ENCODE measurements at regions not wholly inside any gene's neighbourhood (a gene's known extent, or its start where the extent isn't known, plus 50 kb on each side); places are given as distances from the start of the nearest gene placed in this dataset.
A peak's percentile ranks its signal among the peaks of the same experiment; 100 is the strongest.

DNA sequence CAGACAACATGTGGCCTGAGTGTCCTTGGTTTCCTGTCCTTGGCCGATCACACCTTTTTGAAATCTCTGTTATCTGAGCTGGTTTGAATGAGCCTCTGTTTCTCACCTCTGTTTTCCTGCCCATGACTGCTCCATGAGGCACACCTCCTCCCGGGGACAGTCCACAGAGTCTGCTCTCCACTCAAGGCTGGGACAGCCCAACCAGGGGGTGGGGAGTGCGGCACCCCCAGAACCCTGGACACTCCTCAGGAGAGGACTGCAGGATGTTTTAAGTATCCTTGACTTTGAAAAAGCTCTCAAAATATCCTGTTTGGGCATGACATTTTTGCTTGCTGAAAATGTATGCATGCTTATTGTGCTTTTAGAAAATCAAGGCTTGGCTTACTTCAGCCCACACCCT lies 333.0 kb upstream of the N4BP1 start:
- DNase-seq (ENCODE audit: low spot score) = no peak

DNA sequence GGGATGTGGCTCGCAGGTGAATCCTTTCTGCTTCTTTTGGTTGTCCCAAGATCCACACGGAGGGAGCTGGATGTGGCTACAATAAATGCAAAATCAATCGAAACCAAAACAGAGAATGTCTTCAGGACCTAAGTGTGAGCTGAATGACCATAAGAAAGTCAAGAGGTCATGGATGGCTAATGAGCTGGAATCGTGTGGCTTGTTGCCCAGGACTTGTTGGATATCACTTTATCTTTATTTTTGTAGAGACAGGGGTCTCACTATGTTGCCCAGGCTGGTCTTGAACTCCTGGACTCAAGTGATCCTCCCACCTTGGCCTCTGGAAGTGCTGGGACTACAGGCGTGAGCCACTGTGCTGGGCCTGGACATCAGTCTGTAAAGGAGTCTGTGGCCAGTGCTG lies 326.8 kb upstream of the N4BP1 start:
- no peak for DNase-seq (ENCODE audit: low spot score)

DNA sequence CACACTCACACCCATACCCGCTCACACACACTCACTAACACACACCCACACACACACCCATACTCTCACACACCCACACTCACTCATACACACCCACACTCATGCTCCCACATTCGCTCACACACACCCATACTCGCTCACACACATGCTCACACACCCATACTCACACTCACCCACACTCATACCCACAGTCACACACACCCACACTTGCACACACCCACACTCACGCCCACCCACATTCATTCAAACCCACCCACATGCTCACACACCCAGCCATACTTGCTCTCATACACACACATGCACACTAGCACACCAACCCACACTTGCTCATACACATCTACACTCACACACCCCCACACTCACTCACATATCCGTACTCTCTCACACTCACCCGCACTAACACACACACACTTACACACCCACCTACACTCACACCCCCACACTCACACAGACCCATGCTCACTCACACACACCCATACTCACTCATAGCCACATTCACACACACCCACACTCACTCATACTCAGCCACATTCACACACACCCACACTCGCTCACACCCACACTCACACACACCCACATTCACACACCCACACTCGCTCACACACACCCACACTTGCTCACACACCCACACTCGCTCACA lies 322.4 kb upstream of the N4BP1 start:
- DNase-seq (ENCODE audit: low spot score) = no peak

DNA sequence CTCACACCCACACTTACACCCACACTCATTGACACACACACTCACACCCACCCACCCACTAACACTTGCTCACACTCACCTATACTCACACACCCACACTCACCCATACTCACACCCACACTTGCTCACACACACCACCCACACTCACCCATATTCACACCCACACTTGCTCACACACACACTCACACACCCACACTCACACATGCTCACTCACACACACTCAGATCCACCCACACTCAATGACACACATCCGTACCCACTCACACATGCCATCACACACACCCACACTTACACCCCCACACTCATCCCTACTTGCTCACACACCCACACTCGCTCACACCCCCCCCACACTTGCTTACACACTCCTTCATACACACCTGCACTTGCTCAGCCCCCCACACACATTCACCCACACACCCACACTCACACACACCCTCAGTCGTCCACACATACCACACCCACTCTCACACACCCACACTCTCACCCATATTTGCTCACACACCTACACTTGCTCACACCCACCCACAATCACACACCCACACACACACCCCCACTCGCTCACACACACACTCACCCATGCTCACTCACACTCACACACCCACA lies 321.1 kb upstream of the N4BP1 start:
- DNase-seq (ENCODE audit: low spot score) = no peak

DNA sequence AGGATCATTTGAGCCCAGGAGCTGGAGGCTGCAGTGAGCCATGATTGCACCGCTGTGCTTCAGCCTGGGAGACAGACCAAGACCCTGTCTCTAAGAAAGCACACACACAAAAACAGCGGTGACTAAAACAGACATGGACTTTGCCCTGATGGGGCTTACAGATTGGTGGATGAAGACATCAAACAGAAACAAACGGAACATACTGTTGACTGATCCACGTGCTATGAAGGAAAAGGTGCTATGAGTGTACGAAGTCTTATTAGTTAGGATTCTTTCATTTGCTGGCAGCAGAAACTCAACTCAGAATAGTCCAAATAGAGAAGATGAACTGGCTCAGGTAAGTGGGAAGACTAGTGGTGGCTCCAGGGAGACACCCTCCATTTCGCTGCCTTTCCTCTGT lies 309.8 kb upstream of the N4BP1 start:
- DNase-seq (ENCODE audit: low spot score) = no peak

DNA sequence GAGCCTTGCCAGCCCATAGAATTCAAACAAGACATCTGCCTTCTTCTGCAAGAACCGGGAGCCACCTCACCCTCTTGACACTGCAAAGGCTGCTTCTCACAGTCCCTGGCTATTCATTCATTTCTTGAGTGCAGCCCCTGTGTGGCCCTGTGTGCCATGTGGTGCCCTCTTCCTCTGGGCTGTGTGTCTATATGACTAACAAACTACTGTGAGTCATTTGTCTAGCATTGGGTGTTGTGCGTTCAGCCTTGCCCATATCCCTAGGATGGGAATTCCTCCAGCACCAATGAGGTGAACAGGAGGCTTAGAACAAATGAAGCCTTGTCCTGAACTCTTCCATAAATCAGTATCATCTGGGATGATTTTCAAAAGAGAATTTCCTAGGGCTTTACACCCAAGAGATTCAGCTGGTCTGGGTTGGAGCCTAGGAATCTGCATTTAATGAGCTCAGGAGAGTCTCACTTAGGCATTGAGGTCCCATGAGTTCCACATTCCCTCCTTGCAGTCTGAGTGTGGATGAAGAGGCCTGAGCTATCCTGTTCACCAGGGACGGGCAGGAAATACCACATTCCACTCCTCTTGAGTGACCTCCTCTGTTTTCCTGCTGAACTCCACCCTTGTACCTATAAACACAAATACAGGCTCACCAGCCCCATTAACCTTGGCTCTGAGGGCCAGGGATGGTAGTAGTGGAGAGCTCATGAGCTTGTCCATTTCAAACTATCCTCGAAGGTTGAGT lies 308.7 kb upstream of the N4BP1 start:
- DNase-seq (ENCODE audit: low spot score) = no peak

DNA sequence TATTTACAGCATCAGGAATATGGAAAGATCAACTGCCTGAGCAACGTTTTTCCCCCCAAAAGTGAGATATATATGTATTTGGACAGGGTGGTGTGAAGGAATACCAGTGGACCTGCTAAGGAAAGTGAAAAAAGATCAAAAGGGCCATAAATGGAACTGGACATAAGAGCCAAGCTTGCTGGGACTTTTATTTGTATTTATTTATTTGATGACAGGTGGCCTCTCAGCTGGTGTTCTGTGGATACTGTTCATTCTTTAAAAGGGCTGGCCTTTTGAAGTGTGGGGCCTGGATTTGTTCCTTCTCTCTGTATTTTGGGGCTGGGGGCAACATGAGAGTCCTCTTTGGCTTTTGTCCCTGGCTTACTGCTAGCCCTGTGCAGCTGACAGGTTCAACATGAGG lies 306.6 kb upstream of the N4BP1 start:
- no peak for DNase-seq (ENCODE audit: low spot score)

DNA sequence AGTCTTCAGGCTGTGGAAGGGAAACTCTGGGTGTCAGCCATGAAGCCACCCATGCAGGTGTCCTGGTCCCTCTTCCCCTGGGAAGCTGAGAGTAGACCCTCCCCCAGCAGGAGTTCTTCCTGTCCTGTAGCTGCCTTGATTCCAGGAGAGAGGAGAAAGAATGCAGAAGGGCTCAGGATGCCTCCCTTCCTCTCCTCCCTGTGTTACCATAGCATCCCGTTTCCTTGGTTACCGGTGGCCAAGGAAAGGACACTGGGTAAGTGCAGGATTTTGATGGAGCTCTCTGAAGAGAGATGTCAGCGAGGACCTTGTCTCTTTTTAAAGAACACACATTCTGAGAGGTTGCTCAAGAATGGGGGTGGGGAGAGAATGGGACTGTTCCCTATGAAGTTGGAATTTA lies 304.1 kb upstream of the N4BP1 start:
- no peak for DNase-seq (ENCODE audit: low spot score)

DNA sequence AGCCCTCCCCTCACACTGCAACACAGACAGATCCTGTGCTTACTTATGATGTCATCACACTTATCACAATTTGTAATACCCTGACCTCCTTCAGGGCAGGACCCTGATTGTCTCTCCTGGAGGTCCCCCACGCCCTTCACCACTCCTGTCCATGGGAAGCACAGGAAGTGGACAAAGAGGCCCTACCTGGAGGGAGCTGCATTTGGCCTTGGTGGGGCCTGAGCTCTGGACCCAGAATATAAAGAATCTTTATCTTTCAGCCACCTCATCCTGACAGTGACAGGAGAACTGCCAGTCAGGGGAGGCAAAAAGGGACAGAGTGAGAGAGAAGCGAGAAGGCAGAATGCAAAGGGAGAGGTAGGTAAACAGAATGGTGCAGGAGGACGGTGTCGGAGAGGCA lies 303.4 kb upstream of the N4BP1 start:
- no peak for DNase-seq (ENCODE audit: low spot score)

DNA sequence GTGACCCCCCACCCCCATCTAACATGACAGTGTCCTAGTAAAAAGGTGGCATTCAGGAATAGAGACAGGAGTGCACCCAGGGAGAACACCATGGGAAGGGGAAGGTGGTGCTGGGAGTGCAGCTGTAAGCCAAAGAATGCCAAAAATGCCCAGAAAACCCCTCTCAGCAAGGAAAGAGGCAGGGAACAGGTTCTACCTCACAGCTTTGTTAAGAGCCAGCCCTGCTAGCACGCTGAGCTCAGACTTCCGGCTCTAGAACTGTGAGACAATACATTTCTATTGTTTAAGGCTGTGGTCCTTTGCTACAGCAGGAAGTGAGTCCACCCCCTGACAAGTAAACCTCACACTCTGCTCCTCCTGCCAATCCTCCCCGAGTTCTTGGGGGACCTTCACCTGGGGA lies 302.4 kb upstream of the N4BP1 start:
- peak; percentile 42 for DNase-seq (ENCODE audit: low spot score)

DNA sequence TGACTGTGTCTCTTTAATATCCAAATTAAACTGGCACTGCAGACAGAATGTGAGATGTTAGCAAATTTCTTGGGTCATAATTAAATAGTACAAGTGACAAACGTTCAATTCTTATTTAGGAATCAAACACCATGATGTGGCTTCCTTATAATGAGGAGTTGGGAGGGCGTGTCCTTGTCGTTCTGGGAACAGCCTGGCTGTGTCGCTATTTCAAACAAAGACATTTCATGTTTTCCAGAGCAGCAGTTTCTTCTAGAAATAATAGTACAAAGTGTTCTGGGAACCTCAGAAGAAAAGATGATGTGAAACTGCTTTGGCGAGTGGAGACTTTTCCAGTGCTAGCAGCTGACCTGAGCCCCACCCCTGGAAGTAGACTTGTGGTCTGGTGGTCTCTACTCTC lies 301.7 kb upstream of the N4BP1 start:
- no peak for DNase-seq (ENCODE audit: low spot score)

DNA sequence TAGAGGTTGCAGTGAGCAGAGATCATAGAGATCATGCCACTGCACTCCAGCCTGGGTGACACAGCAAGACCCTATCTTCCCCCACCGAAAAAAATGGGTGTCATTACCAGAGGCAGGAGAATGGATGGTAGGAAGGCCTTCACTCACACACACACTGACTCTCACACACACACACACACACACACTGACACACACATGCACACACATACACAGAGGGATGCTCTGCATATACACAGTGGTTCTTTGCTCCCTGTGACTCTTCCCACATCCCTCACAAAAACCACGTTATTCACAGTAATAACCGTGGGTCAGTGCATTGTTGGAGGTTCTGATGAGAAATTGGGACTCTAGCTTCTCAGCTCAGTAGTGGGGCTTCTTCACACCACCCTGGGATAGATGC lies 300.2 kb upstream of the N4BP1 start:
- DNase-seq (ENCODE audit: low spot score) = no peak

DNA sequence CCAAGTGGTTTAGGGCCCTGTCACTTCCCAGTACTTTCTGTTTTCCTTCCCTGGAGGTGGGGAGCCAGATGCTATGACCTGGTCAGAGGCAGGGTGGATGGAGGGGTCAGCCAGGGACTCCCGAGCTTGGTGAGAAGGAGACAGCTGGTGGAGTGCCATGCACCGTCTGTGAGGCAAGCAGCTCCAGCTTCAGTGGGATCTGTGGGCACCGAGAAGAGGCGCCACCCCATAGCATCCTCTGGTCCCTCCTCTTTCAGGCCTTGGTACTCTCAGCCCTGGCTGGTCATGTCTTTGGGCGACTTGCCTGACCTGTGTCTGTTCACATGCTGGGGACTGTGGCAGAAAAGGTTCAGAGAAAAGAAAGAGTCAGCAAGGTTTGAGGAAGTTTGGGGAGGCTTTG lies 299.3 kb upstream of the N4BP1 start:
- no peak for DNase-seq (ENCODE audit: low spot score)

DNA sequence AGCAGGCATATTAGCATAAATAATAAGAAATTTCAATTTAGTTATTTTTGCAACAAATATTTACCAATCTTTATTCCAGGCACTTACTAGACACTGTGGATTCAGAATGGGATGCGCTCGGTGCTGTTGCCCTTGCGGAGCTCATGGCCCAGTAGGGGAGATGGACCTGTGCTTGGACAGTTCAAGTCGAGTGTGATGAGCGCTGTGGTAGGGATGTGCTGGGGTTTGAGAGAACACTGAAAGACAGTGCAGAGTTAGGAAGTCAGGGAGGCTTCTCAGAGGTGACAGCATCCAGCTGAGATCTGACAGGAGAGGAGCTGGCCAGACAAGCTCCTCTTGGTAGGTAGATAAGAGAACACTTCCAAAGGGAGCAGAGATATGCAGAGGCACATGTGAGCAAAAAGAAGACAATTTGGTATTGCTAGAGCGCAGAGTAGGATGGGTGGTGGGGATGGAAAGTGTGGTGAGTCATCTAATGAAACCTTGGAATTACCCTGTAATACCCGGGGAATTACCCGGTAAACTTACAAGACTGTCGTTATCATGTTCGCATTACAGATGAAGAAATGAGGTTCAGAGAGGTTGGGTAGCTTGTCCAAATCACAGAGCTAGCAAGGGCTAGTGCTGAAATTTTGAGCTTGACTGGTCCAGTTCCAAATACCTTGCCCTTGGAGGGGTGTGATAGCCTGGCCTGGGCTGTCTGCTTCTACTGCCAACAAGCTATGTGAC lies 298.1 kb upstream of the N4BP1 start:
- no peak for DNase-seq (ENCODE audit: low spot score)

DNA sequence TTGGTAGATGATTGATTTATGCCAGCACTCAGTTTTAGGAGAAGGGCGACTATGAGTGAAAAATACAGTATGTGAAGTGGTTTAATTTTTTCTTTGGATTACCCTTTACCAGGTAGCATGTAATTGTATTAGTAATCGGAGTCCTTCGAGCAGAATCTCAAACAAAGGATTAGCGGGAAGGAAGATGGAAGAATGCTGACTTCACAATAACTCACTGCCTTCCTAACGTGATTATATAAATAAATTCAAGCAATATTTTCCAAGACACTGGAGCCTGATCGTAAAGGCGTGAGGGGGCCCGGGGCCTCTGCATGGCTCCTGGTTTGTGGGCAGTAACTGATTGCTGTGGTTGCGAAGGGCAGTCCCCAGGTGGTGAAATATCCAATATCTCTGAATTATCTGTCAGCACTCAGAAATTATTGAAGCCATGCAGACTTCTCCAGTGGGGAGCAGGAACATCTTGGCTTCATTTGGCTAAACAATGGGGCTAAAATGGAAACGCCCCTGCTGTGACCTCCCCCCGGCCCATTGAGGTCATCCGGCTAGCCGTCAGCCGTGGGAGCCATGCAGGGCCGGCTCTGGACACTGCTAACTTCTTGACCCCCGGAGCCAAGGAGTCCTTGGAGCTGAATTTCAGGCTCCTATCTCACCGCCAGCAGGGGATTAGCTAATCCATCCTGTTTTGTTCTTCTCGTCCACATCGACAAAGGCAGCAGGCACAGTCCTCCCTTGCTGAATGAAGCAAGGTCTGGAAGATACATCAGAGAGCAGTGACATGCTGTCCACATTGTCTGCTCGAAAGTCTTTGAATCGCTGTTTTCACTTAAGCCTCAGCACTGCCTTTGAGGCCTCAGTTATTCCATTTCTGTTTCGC lies 295.9 kb upstream of the N4BP1 start:
- no peak for DNase-seq (ENCODE audit: low spot score)

DNA sequence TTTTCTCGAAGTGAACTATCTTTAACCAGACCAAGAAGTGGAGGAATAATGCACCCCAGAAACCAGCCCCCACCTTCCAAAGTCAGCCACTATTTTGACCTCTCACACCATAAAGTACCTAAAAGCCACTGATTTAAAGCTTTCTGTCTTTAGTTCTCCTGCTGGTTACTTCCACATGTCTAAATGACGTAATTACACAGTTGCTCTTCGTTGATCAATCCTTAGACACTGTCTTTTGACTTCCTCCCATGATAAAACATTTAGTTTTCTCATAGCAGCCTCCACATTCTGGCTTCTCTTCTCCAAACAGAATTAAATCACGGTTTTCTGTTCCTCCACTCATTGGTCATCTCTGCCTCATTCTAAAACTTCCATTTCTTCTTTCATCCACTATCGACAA lies 294.4 kb upstream of the N4BP1 start:
- no peak for DNase-seq (ENCODE audit: low spot score)

DNA sequence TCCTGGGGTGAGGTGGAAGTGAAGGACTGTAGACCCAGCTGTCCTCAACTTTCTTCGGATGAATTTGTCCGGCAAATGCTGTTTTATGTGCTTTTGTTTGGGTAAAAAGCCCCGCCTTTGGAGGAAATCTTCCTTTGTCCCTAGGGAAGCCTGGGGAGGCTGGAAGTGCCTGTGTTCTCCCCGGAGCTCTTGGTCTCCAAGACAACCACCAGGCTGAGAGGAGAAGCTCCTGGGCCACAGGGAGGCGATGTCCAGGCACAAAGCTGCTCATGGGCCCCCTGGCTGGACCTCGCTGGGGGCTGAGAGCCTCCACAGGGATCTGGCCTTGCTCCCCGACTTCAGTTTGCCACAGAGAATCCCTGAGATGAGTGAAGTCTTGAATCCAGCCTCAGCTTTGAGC lies 293.1 kb upstream of the N4BP1 start:
- no peak for DNase-seq (ENCODE audit: low spot score)

DNA sequence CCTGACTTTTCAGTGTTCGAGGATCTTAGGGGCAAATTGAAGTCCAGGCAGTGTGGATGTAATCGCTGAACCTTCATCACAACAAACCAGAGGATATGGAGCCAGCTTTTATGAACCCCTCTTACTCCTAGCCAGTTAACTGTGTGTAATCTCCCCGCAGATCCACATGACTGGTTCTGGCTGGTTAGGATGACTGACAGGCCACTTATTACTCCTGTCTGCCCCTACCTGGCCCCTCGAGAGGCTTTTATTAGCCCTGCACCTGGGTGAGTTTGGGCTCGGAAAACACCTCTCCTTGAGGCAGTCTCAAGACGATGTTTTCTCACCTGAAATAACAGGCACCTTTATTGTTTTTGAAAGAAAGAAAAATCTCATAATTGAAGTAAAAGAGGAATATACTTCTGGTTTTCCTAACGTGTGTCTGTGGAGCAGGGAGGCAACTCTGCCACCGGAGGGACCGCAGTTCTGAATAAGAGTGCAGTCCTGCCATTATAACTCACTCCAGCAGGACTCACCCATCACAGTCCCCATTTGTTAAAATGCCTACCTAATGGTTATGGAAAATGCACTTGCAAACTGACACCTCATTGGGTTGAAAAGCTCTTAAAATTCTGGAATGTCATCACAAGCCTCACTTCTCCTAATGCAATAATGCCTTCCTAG lies 291.9 kb upstream of the N4BP1 start:
- no peak for DNase-seq (ENCODE audit: low spot score)

DNA sequence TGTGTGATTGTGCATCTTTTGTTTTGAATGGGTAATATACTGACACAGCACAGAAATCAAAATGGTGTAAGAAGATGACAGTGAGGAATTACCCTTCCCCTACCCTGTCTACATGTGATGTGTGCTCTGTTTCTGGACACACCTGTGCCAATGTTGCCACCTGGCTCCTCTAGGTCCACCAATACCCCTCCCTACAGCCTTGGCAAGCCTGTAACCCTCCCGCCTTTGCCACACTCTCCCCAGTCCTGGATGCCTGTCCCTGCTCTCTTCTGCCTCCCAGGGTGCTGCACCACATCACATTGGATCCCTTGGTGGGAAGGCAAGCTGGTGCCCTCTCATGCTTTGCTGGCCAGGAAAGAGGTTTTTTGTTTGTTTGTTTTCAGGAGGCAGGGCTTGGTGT lies 289.5 kb upstream of the N4BP1 start:
- DNase-seq (ENCODE audit: low spot score) = no peak

DNA sequence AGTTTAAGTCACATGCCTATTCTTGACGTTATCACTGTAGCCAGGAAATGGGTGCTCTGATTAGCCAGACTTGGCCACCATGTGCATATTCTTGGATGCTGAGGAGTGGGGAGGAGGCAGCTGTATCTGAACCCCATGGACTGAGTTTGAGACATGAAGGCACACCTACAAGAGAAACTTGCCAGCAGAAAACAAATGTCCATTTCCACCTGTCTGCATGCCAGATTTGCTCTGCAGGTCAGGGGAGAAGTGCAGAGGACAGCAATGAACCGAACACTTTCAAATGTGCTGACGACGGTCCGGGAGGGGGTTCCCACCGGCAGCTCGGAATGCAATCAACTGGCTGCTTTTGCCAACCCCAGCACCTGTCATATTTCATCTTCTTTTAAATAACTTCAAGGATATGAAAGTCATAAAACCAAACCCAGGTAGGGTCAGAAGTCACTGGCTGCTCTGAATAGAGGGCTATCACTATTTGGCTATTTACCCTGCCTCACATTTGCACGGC lies 287.8 kb upstream of the N4BP1 start:
- DNase-seq (ENCODE audit: low spot score) = no peak

DNA sequence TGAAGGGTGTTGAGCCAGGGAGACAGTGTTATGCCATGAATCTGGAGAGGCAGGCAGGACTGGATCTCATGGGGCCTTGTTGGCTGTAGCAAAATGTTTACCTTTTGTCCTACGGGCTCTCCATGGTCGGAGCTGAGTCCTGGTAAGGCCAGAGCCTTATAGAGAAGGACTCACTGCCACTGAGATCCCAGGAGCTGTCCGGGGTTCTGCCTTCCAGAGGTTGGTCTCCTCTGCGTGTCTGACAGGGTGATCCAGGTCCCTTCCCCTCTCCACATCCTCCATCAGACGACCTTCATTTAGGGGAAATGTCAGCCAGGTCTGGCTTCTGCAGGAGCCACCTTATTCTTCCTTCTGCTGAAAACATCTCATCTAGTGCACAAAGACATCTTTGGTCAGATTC lies 285.2 kb upstream of the N4BP1 start:
- no peak for DNase-seq (ENCODE audit: low spot score)

Data from kidney capillary endothelial cell (primary cell).